ENCODE measurements at regions not wholly inside any gene's neighbourhood (a gene's known extent, or its start where the extent isn't known, plus 50 kb on each side); places are given as distances from the start of the nearest gene placed in this dataset.

DNA sequence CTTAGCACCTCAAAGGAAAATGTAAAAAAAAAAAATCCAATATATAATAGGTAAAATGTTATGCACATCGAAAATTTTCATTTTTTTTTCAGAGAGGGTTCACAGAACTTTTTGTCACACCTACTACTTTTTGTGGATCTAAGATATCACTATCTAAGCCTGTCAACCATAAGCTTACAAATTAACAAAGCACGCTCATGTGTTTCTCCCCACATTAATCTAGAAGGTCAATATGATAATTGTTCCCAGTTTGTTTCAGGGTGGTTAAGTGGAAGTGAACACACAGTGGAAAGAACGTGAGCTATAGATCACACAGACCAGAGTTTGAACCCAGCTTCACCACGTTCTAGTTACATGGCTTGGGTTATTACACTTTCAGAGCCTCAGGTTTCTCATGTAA lies 78.6 kb upstream of the ROBO2 start:
- H3K36me3 Mint-ChIP-seq = no peaks in the 10 kb centered on the region
- no peak overlapping the region for H3K4me3 ChIP-seq
- H3K4me3 Mint-ChIP-seq = no peak overlapping the region
- no peaks in the 10 kb centered on the region for H3K27me3 ChIP-seq
- no peak overlapping the region for H3K4me2 ChIP-seq
- H3F3A ChIP-seq (ENCODE audit: low read depth) = no peaks in the 10 kb centered on the region
- DNase-seq (ENCODE audit: low spot score) = no peak
- TF ChIP-seq EZH2 (IDR thresholded peaks at IDR 0.05) (no peak), EZH2phosphoT487 (IDR thresholded peaks at IDR 0.05) (no peak)
- TF ChIP-seq, protein P1, sequence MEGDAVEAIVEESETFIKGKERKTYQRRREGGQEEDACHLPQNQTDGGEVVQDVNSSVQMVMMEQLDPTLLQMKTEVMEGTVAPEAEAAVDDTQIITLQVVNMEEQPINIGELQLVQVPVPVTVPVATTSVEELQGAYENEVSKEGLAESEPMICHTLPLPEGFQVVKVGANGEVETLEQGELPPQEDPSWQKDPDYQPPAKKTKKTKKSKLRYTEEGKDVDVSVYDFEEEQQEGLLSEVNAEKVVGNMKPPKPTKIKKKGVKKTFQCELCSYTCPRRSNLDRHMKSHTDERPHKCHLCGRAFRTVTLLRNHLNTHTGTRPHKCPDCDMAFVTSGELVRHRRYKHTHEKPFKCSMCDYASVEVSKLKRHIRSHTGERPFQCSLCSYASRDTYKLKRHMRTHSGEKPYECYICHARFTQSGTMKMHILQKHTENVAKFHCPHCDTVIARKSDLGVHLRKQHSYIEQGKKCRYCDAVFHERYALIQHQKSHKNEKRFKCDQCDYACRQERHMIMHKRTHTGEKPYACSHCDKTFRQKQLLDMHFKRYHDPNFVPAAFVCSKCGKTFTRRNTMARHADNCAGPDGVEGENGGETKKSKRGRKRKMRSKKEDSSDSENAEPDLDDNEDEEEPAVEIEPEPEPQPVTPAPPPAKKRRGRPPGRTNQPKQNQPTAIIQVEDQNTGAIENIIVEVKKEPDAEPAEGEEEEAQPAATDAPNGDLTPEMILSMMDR (IDR thresholded peaks at IDR 0.05) = no peak
- H3K36me3 ChIP-seq = no peaks in the 10 kb centered on the region
- H3K4me1 ChIP-seq = no peaks in the 10 kb centered on the region
- H3K9me3 Mint-ChIP-seq = no peaks in the 10 kb centered on the region
- H3K27ac Mint-ChIP-seq = no peak overlapping the region
- H3K9ac ChIP-seq = no peak overlapping the region
- no peaks in the 10 kb centered on the region for H3K9me3 ChIP-seq (ENCODE audit: low read depth)
- H2AFZ ChIP-seq (replicated peaks) = no peak overlapping the region
- no peak overlapping the region for H3K27ac ChIP-seq
- H3K27me3 Mint-ChIP-seq (ENCODE audit: insufficient read depth, low read depth) = no peaks in the 10 kb centered on the region
- H3K4me1 Mint-ChIP-seq = no peaks in the 10 kb centered on the region
- no peaks in the 10 kb centered on the region for H4K20me1 ChIP-seq (ENCODE audit: low read depth)
- H3K79me2 ChIP-seq (ENCODE audit: low read depth) = no peaks in the 10 kb centered on the region

DNA sequence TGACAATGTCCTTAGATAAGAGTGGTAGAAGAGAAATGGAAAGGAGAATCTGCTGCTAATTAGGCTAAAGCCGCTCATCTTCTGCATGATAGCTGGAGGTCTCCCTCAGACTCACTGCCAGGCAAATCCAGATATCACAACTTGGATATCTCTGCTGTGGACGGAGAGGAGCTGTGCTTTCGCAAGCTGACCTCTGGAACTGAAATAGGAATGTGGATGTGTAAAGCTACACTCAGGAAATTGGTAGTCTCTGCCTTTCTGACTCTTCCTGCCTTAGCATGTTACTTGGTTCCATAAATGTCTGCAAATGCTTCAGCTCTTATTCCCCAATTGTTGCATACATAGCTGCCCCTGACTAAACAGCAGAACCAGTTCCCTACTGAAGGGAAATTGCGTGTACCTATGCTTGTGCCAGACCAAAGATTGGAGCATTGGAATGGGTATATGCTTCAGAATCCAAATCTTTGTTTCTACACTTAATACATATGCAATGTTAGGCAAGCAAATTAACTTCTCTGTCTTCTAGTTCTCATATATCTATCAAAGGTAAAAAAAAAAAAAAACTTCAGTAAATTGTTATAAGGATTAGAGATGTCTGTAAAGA lies 74.7 kb upstream of the ROBO2 start:
- Histone ChIP-seq H3K79me2 (ENCODE audit: low read depth) (no peaks in the 10 kb centered on the region), H3K4me2 (no peak overlapping the region), H3K9ac (no peak overlapping the region), H3F3A (ENCODE audit: low read depth) (no peaks in the 10 kb centered on the region), H3K4me3 (no peak overlapping the region), H3K27ac (no peak overlapping the region), H2AFZ (replicated peaks) (no peak overlapping the region), H3K27me3 (no peaks in the 10 kb centered on the region), H3K4me1 (peaks cover 16% of the 10 kb centered on the region), H3K9me3 (ENCODE audit: low read depth) (no peaks in the 10 kb centered on the region), H3K36me3 (no peaks in the 10 kb centered on the region), H4K20me1 (ENCODE audit: low read depth) (no peaks in the 10 kb centered on the region)
- no peak overlapping the region for H3K4me3 Mint-ChIP-seq
- H3K27ac Mint-ChIP-seq = no peak overlapping the region
- peaks cover 16% of the 10 kb centered on the region for H3K4me1 Mint-ChIP-seq
- H3K9me3 Mint-ChIP-seq = no peaks in the 10 kb centered on the region
- no peaks in the 10 kb centered on the region for H3K36me3 Mint-ChIP-seq
- DNase-seq (ENCODE audit: low spot score) = no peak
- peaks cover 2% of the 10 kb centered on the region for H3K27me3 Mint-ChIP-seq (ENCODE audit: insufficient read depth, low read depth)
- TF ChIP-seq EZH2 (IDR thresholded peaks at IDR 0.05) (no peak), EZH2phosphoT487 (IDR thresholded peaks at IDR 0.05) (no peak)
- TF ChIP-seq, protein P1 (IDR thresholded peaks at IDR 0.05) = no peak

DNA sequence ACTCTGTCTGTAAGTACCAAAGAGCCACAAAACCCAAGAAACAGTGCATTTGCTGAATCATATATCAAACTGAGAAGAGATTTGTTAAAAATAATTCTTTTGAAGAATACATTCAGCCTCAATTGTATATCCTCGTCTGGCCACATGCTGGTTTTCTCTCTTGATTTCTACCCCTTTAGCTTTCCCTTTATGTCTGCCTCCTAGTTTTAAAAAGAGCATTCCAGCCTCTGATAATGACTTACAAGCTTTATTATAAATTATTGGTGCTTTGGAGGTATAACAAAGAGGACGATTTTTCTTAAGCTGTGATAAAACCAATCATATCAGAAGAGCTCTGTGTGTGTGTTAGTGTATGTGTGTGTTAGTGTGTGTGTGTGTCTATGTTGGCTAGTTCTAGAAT lies 70.4 kb upstream of the ROBO2 start:
- Histone ChIP-seq H3K27ac (no peak overlapping the region), H3K27me3 (no peaks in the 10 kb centered on the region), H3F3A (ENCODE audit: low read depth) (no peaks in the 10 kb centered on the region), H3K9me3 (ENCODE audit: low read depth) (no peaks in the 10 kb centered on the region), H3K4me1 (peaks cover 20% of the 10 kb centered on the region), H3K79me2 (ENCODE audit: low read depth) (no peaks in the 10 kb centered on the region), H4K20me1 (ENCODE audit: low read depth) (no peaks in the 10 kb centered on the region), H3K9ac (no peak overlapping the region), H3K4me2 (peak overlapping the region; percentile 47), H3K36me3 (no peaks in the 10 kb centered on the region), H2AFZ (replicated peaks) (no peak overlapping the region), H3K4me3 (no peak overlapping the region)
- DNase-seq (ENCODE audit: low spot score) = peak; percentile 14
- peak overlapping the region; percentile 96 for H3K27ac Mint-ChIP-seq
- H3K4me3 Mint-ChIP-seq = no peak overlapping the region
- no peak for TF ChIP-seq EZH2phosphoT487 (IDR thresholded peaks at IDR 0.05)
- no peak for TF ChIP-seq EZH2 (IDR thresholded peaks at IDR 0.05)
- TF ChIP-seq, protein P1 (IDR thresholded peaks at IDR 0.05) = no peak
- no peaks in the 10 kb centered on the region for H3K9me3 Mint-ChIP-seq
- H3K27me3 Mint-ChIP-seq (ENCODE audit: insufficient read depth, low read depth) = peaks cover 2% of the 10 kb centered on the region
- peaks cover 18% of the 10 kb centered on the region for H3K4me1 Mint-ChIP-seq
- no peaks in the 10 kb centered on the region for H3K36me3 Mint-ChIP-seq
